HL-60/S4 treated with retinoic acid at 250 ng/mL for 4 days and 3 days (cell line): ENCODE measurements at regions not wholly inside any gene's neighbourhood (a gene's known extent, or its start where the extent isn't known, plus 50 kb on each side); places are given as distances from the start of the nearest gene placed in this dataset.

Experiments used
- in situ Hi-C: fragments of 300-500 bp; cut with MboI; formaldehyde crosslinking; loops from 2 replicates; pipeline ENCODE4 v1.7.0; 2022; ENCODE audit warnings: low sequenced_read_pairs

DNA sequence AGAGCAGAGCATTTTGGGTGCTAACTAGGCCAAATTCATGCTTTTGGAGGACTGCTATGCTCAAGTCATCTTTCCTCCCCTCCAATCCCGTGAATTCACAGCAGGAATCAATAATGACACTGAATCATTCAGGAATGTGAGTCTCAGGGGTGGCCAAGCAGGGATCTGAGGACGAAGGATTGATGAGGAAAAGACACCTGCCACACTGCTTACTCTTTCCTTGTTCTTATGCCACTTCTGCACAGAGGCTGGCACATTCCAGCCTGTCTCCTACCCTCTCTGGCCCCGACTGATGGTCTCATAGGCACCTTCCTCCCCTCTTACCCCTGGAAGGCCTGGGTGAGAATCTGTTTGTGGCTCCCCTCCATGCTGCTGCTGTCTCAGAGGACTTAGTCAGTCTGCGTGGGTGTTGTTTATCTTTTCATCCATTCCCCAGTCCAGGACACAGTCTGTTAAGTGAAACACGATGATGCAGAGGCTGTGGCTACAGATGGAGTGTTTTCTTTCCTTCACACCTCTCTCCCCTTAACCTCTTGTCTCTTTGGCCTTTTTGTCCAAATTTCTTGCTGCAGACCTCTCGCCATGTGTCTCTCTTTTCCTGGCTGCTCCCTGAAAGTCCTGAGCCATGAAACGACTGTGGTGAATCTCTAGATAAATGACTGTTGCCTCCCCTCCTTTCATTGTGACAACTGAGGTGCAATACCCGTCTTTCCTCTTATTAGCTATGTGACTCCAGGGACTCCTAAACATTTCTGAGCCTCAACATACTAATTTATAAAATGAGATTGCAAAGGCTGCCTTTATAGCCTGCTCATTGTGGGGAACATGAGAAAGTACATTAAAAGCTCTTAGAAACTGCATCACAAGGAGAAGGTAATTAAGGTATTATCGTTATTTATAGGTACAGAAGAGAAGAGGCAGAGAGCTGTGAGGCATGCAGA, 86.9 kb downstream of the RDH14 start:
- in situ Hi-C loops, result no loop called here

DNA sequence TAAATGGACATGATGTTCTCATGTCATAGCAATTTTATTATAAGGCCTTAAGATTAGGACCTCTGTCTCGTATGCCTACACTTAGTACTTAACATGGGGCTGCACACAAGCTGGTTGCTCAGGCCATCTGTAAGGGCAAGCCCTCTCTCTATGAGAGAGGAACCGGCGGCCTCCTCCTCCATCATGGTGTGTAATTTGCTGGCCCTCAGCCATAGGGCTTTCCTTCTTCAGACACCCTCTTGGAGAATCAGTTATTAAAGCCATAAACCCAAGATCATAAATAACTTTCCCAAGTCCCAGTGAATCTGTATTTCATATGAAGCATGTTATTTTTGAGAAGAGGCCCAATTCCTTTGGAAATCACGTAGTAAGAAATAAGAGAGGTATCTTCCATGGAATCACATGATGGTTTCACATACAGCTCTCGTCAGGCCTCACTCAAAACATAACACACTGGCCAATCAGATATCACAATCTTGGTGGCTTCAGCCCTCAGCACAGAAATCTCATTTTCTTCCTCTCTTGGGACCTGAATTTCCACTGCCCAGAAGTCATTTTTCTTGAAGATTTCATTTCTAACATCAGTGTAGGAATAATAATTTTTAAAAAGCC, 92.6 kb downstream of the RDH14 start:
- in situ Hi-C loops, result no loop called here

GRCh38 chr2:18465979-18466378, 94.5 kb downstream of the RDH14 start:
- in situ Hi-C loops, result no loop called here

DNA sequence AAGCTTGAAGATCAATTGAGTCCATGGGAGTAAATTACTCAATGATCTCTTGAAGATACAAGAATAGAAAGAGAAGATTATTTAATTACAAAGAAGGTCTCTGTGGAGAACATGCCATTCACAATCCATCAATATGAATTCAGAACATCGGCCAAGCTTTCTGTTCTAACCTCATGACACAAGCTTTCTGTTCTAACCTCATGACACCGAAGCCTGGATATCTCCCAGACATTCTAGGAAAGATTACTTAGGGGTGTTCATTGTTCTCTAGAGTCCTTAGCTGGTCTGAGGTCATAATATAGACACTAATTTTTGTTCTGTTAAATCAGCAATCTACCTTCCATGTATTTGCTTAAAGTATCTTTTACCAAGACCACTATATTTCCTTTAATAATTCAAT, 95.5 kb downstream of the RDH14 start:
- in situ Hi-C loops, result no loop called here

GRCh38 chr2:18456026-18456425, 104.4 kb downstream of the RDH14 start:
- in situ Hi-C loops, result no loop called here

- in situ Hi-C loops, result no loop called here
These were observed 105.1 kb downstream of the RDH14 start for GRCh38 chr2:18455236-18455862.

DNA sequence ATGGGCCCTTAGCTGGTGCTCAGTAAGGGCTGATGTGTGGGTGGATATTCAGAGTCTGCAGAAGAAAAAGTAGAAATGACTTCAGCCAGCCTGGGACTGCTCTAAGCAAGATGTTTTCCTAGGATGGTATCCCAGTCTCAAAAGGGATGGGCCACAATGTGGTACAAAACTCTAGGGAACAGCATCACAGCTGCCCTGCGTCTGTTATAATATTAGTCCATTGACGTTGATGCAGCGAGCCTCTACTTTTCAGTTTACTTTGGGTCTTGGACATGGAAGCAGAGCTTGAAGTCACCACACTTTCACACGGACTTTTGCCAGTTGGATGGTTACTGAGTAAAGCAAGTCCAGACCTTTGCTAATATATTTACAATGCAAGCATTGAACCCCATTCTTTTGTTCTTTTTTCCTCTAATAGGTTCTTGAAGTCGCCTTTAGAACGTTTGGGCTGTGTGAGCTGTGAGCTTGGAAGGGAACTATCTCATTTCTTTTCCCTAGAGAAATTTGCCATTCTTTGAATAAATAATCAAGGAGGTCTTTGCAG, 105.7 kb downstream of the RDH14 start:
- in situ Hi-C loops, result no loop called here

- in situ Hi-C loops, result no loop called here
These were observed 113.7 kb downstream of the RDH14 start for GRCh38 chr2:18446715-18447114.

- in situ Hi-C loops, result no loop called here
These were observed 114.8 kb downstream of the RDH14 start for GRCh38 chr2:18445433-18446320.

GRCh38 chr2:18444806-18445205, 115.6 kb downstream of the RDH14 start:
- in situ Hi-C loops, result no loop called here

GRCh38 chr2:18441583-18441982, 118.9 kb downstream of the RDH14 start:
- in situ Hi-C loops, result no loop called here

- in situ Hi-C loops, result no loop called here
These were observed 119.7 kb downstream of the RDH14 start for GRCh38 chr2:18440777-18441176.

DNA sequence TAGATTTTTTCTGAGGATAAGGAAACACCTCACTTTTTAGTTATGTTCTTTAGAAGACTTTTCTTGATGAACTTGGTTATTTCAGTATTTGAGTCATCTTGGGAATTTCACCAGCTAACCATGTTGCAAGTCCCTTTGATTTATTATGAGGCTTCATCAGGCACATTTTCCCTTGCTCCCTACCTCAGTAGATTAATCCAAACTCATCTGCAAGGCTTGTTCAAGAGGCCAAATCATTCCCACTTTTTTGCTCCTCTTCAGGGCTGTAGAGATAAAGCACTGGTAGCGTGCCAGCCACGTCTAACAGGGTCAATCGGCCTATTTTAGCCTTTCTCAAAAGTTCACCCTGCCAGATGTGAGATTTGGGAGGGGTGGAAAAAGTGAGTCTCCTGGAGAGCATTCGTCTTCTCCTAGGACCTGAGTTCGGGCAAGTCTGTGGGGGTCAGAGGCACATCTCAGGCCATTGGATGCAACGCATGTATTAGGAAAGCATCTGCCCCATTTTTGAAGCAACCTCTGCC, 120.3 kb downstream of the RDH14 start:
- in situ Hi-C loops, result no loop called here

GRCh38 chr2:18439716-18440115, 120.7 kb downstream of the RDH14 start:
- in situ Hi-C loops, result no loop called here

DNA sequence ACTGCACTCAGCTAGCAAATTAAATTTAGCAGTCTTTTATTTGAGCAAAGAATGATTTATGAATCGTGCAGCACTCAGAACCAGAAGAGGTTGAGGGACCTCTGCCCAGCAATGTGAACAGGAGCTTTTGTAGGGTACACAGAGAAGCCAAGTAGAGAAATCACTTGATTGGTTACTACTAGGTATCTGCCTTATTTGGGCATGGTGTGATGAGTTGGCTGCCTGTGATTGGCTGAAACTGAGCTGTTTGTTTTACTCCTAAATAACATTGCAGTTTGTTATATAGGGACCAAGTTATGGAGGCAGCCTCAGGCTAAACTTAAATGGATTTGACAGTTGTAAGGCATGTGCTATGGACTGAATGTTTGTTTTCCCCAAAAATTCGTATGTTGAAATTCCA, 122.5 kb downstream of the RDH14 start:
- in situ Hi-C loops, result no loop called here

DNA sequence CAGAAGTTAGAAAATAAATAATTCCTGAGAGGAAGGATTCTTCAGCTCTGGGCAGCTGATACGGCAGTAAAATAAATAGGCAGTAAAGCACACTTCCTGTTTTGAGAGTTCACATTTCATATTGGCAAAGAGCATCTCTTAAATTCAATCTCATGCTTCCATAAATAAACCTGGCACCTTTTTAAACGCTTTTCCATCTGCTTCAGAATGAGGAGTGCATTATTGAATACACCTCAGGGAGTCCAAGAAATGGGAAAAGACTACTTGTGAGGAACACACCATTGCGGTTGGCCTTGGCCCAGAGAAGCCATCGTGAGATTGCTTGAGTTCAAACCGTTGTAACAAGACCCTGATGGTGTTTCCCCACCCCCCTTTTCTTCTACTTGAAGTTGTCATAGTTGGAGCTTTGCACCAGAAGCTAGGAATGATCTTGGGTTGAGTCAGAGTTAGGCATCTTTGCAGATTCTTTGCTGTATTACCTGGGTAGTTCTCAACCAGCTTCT, 123.9 kb downstream of the RDH14 start:
- in situ Hi-C loops, result no loop called here

DNA sequence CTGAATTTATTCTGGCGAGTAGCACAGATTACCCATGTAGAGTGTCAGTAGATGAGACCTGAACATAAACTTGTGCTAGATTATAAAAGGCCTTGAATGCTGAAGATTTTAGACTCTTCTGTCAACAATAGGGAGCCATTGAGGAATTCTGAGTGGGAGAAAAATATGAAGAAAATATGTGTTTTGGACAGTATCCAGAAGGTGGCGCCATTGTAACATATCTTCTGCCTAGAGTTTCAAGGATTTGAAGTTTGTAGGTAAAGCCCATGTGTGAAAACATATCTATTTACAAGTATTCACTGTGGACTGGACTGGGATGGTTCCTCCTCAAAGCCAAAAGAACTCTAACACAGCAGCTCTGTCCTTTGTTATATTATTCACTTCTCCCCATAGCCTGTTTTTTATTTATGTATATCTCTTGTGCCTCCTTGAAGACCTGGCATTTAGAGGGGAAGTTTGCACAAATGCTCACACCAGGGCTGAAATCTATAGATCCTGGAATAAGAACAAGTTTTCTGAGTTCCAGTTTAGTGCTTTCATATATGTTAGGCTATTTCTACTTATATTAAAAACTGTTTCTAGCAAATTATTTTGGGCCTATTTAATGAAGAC, 124.9 kb downstream of the RDH14 start:
- in situ Hi-C loops, result no loop called here

DNA sequence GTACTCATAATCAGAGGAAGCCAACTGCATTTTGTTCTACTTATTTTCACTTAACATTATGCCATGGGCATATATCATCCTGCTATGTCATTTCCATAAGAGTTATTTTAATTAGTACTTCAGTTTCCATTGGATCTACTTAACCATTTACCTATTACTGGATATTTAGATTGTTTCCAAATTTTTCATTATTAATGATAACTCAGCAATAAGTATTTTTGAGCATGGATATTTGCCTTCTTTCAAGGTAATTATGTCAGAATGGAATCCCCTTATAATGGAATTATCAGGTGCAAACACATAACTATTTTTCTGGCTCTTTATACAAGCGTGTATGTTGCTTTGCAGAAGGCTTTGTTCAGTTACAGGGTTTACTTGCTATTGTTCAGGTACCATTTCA, 126.6 kb downstream of the RDH14 start:
- in situ Hi-C loops, result no loop called here

- in situ Hi-C loops, result no loop called here
These were observed 127.5 kb downstream of the RDH14 start for GRCh38 chr2:18432999-18433398.
